ENCODE measurements at regions not wholly inside any gene's neighbourhood (a gene's known extent, or its start where the extent isn't known, plus 50 kb on each side); places are given as distances from the start of the nearest gene placed in this dataset.
"Not testable (repeated sequence)": the region's sequence is repeated elsewhere in the genome, so short reads cannot be mapped to it uniquely, and the experiment has no call there.

DNA sequence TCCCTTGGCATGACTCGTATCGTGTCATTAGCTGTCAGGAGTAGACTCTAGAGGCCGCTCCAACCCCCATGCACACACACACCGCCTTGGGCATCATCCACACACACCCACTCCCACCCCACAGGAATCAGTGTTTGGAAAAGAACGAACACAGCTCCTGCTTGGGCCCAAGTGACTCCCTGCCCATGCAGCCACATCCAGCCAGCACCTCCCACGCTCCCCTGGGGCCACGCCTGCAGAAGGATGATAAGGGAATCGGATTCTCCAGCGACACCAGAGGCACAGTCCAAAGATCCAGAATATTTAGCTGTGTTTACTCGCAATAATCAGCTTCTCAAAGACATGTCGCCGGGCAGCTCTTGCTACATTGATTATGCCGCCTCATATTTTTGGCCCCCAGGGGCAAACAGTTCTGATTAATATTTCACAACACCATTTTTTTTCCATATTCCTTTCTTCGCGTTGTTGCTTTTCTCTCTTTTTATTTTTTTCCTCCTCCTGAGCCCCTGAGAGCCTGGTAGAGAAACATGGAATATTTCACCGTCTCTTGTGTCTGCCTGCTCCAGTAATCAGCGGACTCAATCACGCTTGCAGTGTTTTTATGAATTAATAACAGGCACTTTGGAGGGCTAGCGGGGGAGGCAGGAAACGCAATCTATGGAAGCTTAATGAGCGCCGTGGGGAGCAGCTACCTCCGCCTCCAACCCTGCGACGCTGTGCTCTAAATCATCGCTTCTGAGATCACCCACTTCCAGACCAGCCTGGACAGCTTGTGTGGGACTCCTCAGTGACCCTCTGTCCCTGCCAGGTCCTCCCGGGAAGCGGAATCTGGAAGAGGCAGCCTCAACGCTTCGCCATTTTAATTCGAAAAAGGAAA lies 221.4 kb downstream of the TLE3 start:
- no peak for DNase-seq

DNA sequence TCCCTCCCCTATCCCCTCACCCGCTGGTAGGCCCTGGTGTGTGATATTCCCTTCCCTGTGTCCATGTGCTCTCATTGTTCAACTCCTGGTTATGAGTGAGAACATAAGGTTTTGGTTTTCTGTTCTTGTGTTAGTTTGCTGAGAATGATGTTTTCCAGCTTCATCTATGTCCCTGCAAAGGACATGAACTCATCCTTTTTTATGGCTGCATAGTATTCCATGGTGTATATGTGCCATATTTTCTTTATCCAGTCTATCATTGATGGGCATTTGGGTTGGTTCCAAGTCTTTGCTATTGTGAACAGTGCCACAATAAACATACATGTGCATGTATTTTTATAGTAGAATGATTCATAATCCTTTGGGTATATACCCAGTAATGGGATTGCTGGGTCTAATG lies 217.8 kb downstream of the TLE3 start:
- not testable (repeated sequence) for DNase-seq

DNA sequence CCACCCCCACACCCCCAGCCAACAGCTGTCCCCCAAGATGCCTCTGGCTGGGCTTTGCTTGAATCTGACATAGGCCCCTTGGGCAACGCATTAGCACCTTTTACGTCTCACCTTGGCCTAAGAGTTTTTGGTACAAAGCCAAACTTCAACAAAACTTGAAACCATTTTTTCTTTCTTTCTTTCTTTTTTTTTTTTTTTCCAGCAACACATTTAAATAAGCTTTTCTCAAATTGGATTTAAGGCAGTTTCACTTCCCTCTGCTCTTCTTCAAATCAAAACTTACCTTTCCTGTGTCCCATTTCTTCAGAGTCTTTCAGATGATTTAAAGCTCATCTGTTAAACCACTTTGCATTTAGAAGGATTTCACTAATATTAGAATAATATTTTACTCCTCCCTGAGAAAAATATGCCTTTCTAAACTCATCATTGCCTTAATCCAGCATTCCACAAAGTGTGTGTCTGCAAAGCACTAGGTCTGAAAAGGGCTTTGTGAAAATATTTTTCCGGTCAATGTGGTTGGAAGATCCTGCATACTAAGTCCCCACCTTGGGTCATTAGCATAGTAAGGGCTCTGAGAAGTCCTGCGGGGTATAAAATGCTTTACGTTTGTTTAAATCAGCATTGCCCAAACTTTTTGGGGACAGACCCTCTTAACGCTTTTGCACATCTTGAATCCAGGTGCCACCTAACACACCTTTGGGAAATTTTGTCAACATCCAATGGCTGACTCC lies 217.0 kb downstream of the TLE3 start:
- no peak for DNase-seq

DNA sequence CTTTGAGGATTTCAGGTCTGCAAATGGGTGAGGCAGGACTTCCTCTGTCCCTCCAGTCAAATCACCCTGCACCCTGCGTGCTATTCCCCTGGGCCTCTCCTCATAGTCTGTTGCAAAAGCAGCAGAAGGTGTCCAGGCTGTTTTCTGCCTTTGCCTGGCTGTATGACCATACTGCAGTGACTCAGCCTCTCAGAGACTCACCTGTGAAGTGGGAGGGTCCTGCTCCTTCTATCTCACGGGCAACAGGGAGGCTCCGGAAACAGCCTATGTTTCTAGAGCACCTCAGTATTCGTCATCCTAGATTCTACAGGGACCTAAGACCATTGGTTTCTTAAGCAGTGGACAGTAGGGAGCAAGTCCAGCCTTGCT lies 216.4 kb downstream of the TLE3 start:
- DNase-seq = no peak

DNA sequence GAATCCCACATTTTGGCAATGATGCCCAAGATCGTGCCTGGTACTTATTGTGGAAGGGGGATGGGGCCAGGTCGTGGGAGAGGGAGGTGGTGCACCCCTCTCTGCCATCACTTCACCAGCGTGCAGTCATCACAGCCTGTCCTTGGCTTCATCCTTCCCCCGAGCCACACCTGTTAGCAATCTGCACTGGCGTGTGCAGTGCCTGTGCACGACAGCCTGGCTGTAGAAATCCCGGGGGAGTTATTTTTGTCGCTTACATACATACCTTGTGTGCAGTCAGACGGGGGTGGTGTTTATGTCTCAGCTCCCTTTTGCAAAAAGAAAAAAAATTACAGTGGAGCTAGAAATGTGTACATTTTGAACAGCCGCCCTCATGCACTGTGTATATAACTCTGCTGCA lies 216.0 kb downstream of the TLE3 start:
- DNase-seq = no peak

DNA sequence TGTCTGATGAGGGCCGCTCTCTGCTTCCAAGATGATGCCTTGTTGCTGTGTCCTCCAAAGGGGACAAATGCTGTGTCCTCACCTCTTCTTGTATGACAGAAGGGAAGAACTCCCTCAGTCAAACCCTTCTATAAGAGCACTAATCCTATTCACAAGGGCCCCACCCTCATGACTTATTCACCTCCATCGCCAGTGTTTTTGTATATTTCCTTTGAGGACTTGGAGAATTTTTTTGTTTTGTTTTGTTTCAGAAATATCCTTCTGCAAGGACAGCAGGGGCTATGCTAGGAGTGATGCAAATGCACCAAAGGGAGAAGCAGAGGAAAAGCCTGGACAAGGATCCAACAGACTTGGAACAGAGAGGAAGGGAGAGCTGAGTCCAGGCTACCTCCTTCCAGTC lies 214.4 kb downstream of the TLE3 start:
- no peak for DNase-seq

DNA sequence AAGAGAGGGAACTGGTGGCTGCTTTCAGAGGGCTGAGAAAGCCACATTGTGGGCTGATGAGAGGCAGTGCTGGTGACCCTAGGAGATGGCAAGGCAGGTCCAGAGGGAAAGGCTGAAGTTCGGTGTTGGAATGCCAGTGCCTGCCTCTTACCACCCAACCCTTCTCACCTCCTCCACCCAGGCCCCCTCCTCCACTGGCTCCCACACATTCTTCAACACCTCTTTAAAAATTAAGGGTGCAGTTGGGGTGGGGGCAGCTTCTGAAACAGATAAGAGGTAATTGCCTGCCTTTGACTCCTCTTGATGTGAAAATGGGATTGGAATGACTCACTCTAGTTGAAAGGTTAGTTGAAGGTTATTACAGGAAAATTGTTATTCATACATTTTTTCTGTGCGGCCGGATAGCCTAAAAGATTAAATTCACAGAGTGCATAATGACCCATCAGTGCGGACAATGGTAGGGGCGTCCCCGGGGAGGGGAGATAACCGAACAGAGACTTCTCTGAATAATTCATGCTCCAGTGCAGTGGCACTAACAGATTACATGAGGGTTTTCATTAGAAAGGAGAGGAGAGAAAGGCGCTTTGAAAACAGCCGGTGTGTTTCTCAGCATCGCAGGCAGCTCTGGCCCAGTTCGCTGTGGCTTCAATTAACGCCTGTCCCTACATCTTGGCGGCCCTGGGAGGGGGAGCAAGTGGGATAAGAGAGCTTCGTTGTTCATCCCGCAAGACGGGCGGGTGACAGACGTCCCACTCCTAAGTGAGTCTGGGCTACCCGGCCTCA lies 212.4 kb downstream of the TLE3 start:
- DNase-seq = no peak

DNA sequence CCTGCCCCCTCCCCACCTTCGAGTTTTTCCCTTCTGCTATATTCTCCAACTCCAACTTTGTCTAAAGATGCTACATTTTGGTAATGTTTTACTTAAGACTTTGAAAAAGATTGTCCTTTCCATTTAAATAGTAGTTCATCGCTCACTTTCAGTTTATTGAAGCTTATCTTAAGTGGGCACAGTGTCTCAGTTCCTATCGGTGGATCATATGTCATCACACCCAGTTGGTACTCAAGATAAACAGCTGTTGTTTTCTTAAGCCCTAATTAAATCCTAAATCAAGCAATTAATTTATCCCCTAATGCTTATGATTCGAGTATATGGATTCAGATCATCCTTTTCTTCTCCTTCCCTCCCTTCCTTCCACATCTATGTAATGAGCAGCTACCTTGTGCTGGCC lies 210.7 kb downstream of the TLE3 start:
- DNase-seq = no peak

DNA sequence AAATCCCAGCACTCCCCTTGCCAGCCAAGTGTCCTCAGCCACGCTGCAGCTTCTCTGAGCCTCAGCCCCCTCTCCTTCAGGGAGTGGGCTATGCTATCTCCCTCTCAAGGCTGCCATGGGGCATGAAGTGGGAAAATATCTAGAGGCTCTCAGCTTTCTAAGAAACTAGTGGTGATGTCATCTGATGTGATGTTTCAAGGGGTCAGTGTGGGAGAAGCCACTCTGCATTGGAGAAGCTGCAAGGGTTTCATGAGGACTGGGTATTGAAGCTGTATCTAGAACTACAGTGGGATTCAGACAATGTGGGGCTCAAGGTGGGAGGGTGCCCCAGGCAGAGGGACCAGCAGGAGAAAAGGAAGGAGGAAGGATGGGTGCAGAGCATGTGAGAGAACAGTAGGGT lies 210.2 kb downstream of the TLE3 start:
- DNase-seq = no peak

DNA sequence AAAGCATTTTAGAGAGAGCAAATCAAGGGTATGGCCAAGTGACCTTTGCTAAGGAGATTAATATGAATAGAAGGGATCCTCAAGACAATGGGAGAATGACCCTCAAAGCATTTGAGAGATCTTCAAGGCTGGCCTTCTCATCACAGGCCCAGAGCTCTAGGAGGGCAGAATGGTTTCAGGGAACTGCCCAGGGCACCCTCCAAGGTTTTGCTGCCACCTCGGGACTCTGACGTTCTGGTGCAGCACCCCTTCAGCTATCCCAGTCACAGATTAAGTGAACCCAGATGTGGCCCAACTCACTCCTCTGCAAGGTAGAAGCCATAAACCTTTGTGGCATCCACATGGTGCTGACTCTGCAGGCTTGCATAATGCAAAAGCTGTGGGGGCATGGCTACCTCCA lies 209.3 kb downstream of the TLE3 start:
- no peak for DNase-seq

DNA sequence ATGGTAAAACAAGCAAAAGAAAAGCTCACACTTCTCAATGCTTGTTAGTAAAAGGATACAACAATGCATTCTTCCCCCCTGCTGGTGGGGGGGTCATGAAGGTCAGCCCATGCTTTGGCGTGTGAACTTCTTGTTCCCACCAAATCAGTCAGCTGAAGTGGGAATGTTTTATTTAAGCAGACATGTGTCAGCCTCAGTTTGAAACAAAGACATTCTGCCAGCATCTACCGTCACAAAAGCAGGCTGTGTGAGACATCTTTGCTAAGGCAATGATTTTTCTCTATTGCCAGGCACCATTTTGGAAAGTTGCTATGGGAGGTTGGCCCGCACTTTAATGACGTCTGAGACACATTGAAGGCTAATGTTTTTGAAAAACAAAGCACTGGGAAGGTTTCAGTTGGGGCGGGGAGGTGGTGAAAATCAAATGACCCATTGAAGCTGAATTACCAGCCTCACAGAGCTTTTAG lies 206.6 kb downstream of the TLE3 start:
- DNase-seq = no peak

DNA sequence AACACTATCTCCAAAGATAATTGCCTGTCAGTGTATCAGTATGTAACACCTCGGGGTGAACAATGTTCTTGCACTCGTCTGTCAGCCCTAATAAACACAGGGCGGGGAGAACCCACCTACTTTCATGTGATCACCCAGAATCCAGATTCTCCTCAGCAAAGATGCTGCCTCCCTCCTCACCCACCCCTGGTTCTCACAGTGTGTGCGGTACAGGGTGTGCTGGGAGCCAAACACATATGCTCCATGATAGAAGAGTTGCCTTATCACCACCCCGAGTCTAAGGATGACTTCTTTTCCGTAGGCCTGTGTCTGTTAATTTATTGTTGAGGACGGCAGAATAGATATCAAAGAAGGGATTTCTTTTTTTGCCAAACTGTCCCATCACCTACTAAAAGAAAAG lies 206.1 kb downstream of the TLE3 start:
- no peak for DNase-seq

DNA sequence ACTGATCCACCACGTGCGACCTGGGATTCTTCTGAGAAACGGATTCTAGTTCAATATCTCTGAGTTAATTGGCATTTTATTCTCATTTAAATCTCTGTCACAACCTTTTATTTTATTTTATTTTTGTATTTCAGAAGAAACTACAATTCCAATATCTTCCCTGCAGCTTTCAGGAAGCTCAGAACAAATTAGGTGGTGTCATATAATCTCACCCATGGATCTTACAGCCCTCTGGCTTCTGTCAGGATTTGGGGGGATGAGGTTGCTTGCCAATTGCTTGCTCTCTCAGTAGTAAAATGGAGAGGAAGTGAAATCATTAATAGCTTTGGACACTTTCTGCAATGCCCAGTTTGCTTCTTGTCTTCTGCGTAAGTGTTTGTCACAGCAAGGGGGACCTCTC lies 205.4 kb downstream of the TLE3 start:
- DNase-seq = no peak

DNA sequence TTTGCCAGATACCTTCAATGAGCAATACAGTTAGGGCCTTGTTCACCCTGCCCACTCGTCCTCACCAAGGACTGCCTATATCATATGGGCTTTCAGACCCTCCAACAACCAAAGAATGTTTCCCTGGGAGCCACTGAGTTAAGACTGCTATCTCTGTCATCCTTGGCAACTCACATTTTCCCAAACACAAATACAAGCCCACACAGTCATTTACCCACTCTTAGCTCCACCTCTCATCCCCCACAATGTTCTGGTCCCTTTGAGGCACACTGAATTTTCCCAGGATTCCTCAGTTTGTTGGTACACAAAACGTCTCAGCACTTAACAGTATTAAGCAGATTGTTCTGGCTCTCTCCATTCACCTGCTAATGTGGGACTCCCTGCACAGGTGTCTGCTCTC lies 204.6 kb downstream of the TLE3 start:
- no peak for DNase-seq

DNA sequence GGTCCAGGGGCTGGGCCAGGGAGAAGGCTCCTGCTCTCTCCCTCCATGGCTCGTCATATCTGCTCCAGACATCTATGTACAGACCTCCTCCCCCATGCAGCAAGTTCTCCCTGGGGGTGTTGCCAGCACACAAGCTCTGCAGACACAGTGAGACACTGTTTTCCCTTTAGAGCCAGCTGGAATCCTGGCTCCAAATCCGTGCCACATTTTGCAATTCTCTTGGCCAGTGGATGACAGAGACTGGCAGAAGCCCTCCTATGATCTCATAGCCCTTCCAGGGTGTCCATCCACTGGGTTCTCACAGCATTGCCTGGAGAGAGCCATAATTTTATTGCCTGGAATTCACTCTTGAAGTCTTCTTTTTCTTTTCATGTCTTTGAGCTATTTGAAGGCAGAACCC lies 203.9 kb downstream of the TLE3 start:
- DNase-seq = no peak

DNA sequence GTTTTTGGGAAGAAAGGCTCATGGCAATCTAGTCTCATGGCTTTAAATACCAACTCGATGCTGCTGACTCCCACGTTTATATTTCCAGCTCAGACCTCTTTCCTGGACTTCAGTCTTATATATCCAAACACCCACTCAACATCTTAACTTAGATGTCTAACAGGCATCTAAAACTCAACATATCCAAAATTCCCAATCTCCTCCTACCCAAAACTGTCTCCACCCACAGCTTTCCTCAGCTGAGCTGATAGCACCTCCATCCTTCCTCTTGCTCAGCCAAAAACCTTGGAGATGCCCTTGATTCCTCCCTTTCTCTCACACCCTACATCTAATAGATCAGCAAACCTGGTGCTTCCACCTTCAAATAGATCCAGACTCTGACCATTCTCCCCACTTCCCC lies 202.5 kb downstream of the TLE3 start:
- DNase-seq = no peak

DNA sequence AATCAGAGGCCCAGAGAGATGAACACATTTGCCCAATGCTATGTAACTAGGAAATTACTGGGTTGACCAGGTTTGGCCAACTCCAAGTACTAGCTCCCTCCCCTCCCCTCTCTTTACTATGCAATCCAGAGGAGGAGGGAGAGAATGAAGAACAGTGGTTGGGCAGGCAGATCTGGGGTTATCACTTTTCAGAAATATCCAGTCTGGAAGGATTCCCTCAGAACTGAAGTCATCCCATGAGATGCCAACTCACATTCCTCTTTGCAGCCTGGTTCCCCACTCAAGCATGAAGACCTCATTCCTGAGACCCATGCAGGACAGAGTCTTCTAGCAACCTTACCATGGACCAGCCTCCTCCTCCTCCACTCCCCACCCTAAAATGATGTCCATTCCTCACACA lies 201.1 kb downstream of the TLE3 start:
- no peak for DNase-seq

DNA sequence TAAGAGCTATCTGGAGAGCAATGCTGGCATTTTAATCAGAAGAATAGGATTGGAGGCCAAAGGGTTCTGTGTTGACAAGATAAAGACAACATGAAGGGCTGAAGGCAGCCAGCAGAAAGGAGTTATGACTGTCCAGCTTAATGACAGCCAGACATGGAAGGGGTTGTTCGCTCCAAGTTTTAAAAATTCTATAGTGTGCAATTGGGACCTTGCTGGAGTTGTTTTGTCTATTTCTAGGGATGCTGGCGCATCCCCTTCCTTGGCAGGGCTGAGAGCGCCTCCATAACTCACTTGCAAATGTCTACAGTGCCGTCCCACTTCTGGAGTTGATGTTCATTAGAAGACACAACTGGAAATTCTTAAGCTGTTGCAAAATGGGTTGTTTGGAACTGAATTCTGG lies 200.7 kb downstream of the TLE3 start:
- DNase-seq = no peak

DNA sequence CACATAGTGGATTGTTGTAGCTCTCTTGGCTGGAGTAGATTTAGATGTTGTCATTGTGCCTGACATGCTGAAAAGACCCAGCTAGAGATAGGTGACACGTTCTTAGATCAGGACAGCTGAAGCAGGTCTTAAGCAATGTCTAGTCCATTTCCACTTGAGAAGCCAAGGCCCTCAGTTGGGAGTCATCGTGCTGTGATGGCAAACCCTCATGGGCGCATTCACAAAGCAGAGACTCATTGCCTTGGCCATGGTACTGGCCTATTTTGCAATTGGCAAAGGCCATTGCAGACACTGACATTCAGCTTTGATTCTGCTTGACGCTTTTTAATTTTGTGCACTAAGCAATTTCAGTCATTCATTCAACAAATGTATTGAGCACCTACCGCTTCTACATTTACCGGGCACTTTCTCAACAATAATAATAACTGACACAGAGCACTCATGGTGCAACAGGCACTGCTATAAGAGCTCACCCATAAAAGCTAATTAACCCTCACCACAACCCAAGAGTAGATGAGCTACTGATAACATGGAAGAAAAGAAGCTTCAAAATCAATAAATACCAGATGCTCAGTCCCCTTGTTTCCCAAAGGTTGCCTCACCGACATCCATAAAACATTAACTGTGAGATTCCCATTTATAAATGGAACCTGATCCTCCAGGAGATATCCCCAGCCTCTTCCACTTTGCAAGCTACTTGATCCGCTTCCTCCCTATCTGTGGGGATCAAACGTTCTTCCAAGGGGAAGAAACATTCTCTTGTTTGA lies 200.1 kb downstream of the TLE3 start:
- DNase-seq = no peak

DNA sequence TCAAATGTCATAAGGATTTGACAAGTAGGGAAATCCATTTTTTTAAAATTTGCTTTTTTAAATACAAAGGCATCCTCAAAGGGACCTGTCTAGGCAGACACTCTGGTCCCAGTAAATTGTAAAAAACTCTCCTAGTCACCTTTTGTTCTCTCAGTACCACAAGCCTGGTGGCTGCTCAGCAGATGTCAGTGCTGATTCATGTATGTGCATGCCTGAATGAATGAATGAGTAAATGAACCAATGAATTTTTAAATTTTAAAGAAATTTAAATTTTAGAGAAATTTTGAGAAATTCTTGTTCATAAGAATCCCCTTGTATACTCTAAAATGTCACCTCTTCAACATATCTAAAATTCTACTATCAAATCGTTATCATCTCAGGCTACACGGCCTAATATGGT lies 199.5 kb downstream of the TLE3 start:
- DNase-seq = no peak

DNA sequence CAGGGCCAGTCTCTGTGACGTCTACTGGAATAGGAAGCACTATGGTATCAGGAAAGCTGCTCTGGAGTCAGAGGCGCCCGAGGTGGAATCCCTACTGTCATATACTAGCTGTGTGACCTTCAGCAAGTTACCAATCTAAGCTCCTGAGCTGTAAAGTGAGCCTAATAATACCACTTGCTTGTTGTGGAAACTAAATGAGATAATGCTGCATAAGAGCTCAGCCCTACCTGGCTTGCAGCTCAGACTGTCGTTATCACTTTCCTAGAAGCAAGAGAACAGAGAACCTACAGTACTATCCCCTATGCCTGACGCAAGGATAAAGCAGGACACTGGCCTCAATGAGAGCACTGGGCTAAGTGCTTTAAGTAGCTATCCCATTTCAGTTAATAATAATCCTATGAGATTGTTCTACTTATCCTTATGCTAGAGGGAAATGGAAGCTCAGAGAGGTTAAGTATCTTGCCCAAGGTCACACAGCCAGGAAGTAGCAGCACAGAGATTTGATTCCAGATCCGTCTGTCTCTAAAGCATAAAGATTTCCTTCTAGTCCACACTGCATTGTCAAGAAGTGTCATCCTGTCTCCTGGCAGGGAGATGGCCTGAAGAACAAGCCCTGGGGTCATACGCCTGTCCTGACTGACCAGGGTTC lies 195.2 kb downstream of the TLE3 start:
- no peak for DNase-seq

All from GOT3 (cell line).